H9 (cell line): ENCODE measurements at regions not wholly inside any gene's neighbourhood (a gene's known extent, or its start where the extent isn't known, plus 50 kb on each side); places are given as distances from the start of the nearest gene placed in this dataset.

ENCODE experiments used
- DNase-seq: peaks from one replicate; pipeline ENCODE4 v3.0.0-alpha.2; 2017
- H2AFZ ChIP-seq: one replicate; pipeline ENCODE4 v1.6.1; 2013; ENCODE audit warnings: mild to moderate bottlenecking, low read length, control low read depth, moderate library complexity
- H2AK5ac ChIP-seq: 2 replicates; pipeline ENCODE4 v1.6.1; 2013; ENCODE audit warnings: low read length, control low read depth, mixed read lengths; ENCODE audit not compliant: insufficient read length
- H2BK120ac ChIP-seq: one replicate; pipeline ENCODE4 v1.6.1; 2013; ENCODE audit warnings: low read depth, mild to moderate bottlenecking, low read length, control low read depth, inconsistent platforms; ENCODE audit not compliant: poor library complexity, severe bottlenecking
- H2BK12ac ChIP-seq: 2 replicates; pipeline ENCODE4 v1.6.1; 2013; ENCODE audit warnings: low read length, control low read depth, mixed read lengths, low read depth; ENCODE audit not compliant: insufficient read length
- H2BK15ac ChIP-seq: 2 replicates; pipeline ENCODE4 v1.6.1; 2013; ENCODE audit warnings: low read depth, low read length, control low read depth
- H2BK20ac ChIP-seq: one replicate; pipeline ENCODE4 v1.6.1; 2013; ENCODE audit warnings: low read depth, mild to moderate bottlenecking, low read length, control low read depth, inconsistent platforms; ENCODE audit not compliant: poor library complexity, severe bottlenecking
- H2BK5ac ChIP-seq: 2 replicates; pipeline ENCODE4 v1.6.1; 2013; ENCODE audit warnings: low read length, control low read depth, mixed read lengths; ENCODE audit not compliant: insufficient read length
- H3K14ac ChIP-seq: 2 replicates; pipeline ENCODE4 v1.6.1; 2013; ENCODE audit warnings: low read length, control low read depth; ENCODE audit not compliant: insufficient read depth
- H3K18ac ChIP-seq: 2 replicates; pipeline ENCODE4 v1.6.1; 2013; ENCODE audit warnings: low read depth, mild to moderate bottlenecking, mixed read lengths, low read length, control low read depth; ENCODE audit not compliant: insufficient read length
- H3K23ac ChIP-seq: 2 replicates; pipeline ENCODE4 v1.6.1; 2013; ENCODE audit warnings: low read length, control low read depth, mixed read lengths, low read depth; ENCODE audit not compliant: insufficient read length
- H3K23me2 ChIP-seq: 2 replicates; pipeline ENCODE4 v1.6.1; 2013; ENCODE audit warnings: low read depth, mild to moderate bottlenecking, mixed read lengths, low read length, control low read depth; ENCODE audit not compliant: insufficient read length, poor library complexity, severe bottlenecking
- H3K27ac ChIP-seq: 2 replicates; pipeline ENCODE4 v1.5.1; 2013; ENCODE audit warnings: low read length, control low read depth, mixed read lengths, low read depth; ENCODE audit not compliant: insufficient read length
- H3K27me3 ChIP-seq: 2 replicates; pipeline ENCODE4 v1.6.1; 2013; ENCODE audit warnings: low read length, control low read depth, inconsistent platforms; ENCODE audit not compliant: insufficient read depth
- H3K4ac ChIP-seq: 2 replicates; pipeline ENCODE4 v1.6.1; 2013; ENCODE audit warnings: low read depth, mild to moderate bottlenecking, control low read depth, inconsistent platforms, low read length, moderate library complexity
- H3K4me1 ChIP-seq: 2 replicates; pipeline ENCODE4 v1.6.1; 2013; ENCODE audit warnings: low read length, control low read depth, inconsistent platforms; ENCODE audit not compliant: insufficient read depth
- H3K4me2 ChIP-seq: 2 replicates; pipeline ENCODE4 v1.6.1; 2013; ENCODE audit warnings: low read length, control low read depth, mixed read lengths; ENCODE audit not compliant: insufficient read length, insufficient read depth
- H3K56ac ChIP-seq: 2 replicates; pipeline ENCODE4 v1.6.1; 2013; ENCODE audit warnings: low read depth, mild to moderate bottlenecking, mixed read lengths, low read length, control low read depth; ENCODE audit not compliant: insufficient read length
- H3K79me1 ChIP-seq: 2 replicates; pipeline ENCODE4 v1.6.1; 2013; ENCODE audit warnings: low read depth, mild to moderate bottlenecking, moderate library complexity, low read length, control low read depth, inconsistent platforms; ENCODE audit not compliant: insufficient read depth, poor library complexity, severe bottlenecking
- H3K79me2 ChIP-seq: 2 replicates; pipeline ENCODE4 v1.6.1; 2013; ENCODE audit warnings: low read length, control low read depth, inconsistent platforms; ENCODE audit not compliant: insufficient read depth
- H3K9ac ChIP-seq: 2 replicates; pipeline ENCODE4 v1.6.1; 2013; ENCODE audit warnings: low read length, control low read depth, mixed read lengths; ENCODE audit not compliant: insufficient read length; ENCODE audit errors: extremely low read depth
- H3K9me3 ChIP-seq: one replicate; pipeline ENCODE4 v1.6.1; 2013; ENCODE audit warnings: low read depth, low read length, inconsistent platforms; ENCODE audit not compliant: control insufficient read depth
- H3T11ph ChIP-seq: one replicate; pipeline ENCODE4 v1.6.1; 2013; ENCODE audit warnings: mild to moderate bottlenecking, low read length, control low read depth, inconsistent platforms
- H4K20me1 ChIP-seq: one replicate; pipeline ENCODE4 v1.6.1; 2013; ENCODE audit not compliant: control insufficient read depth, insufficient read length, insufficient read depth
- H4K5ac ChIP-seq: 2 replicates; pipeline ENCODE4 v1.6.1; 2013; ENCODE audit warnings: low read depth, mild to moderate bottlenecking, mixed read lengths, low read length, control low read depth; ENCODE audit not compliant: insufficient read length
- H4K8ac ChIP-seq: replicated peaks from 2 replicates; pipeline ENCODE4 v1.6.1; 2013; ENCODE audit warnings: low read length, control low read depth, mixed read lengths, low read depth; ENCODE audit not compliant: insufficient read length
- H4K91ac ChIP-seq: 2 replicates; pipeline ENCODE4 v1.6.1; 2013; ENCODE audit warnings: low read depth, mild to moderate bottlenecking, moderate library complexity, mixed read lengths, low read length, control low read depth; ENCODE audit not compliant: insufficient read length
- H3K27ac Mint-ChIP-seq, 3 experiments: 2 replicates in 2 of 3; 3 replicates in 1 of 3; pipeline ENCODE4 v1.8.0; 2020 to 2021; ENCODE audit warnings: mixed read lengths in 3 of 3, mild to moderate bottlenecking in 1 of 3, moderate library complexity in 1 of 3
- H3K27me3 Mint-ChIP-seq: 2 replicates; pipeline ENCODE4 v1.8.0; 2021; ENCODE audit warnings: low read depth, mild to moderate bottlenecking, moderate library complexity, mixed read lengths
- H3K36me3 Mint-ChIP-seq, 3 experiments: 2 replicates in 2 of 3; 3 replicates in 1 of 3; pipeline ENCODE4 v1.8.0; 2020 to 2021; ENCODE audit warnings: low read depth in 3 of 3, mixed read lengths in 3 of 3; ENCODE audit not compliant: insufficient read depth in 1 of 3
- H3K4me1 Mint-ChIP-seq, 2 experiments: 2 replicates each; pipeline ENCODE4 v1.8.0; 2020; ENCODE audit warnings: mixed read lengths in 2 of 2
- H3K4me3 Mint-ChIP-seq, 2 experiments: 2 replicates in 1 of 2; 3 replicates in 1 of 2; pipeline ENCODE4 v1.8.0; 2020 to 2021; ENCODE audit warnings: mild to moderate bottlenecking in 2 of 2, mixed read lengths in 2 of 2, moderate library complexity in 1 of 2
- H3K9me3 Mint-ChIP-seq, 2 experiments: 2 replicates in 1 of 2; 3 replicates in 1 of 2; pipeline ENCODE4 v1.8.0; 2020; ENCODE audit warnings: mild to moderate bottlenecking in 2 of 2, mixed read lengths in 2 of 2, moderate library complexity in 1 of 2
- WGBS: extraction: QIAGEN DNeasy Blood & Tissue Kit; methylation state at CpG from one replicate; pipeline ENCODE4 v1.1.7; 2013; ENCODE audit warnings: missing lambda C conversion rate, low lambda C conversion rate, mixed read lengths; ENCODE audit not compliant: insufficient read length; ENCODE audit errors: extremely low coverage; 5-methylcytosine and 5-hydroxymethylcytosine counted together
- TF ChIP-seq, protein P1 (sequence below): fragments of 200-600 bp; sonication (generic); conservative IDR thresholded peaks from 3 replicates; pipeline ENCODE4 v1.8.0; 2021; ENCODE audit warnings: antibody characterized with exemption, mild to moderate bottlenecking

GRCh38 chr1:218573925-218574324, 228.8 kb downstream of the TGFB2 start:
- Mint-ChIP-seq H3K4me1 (peaks cover 2 to 5% of the 10 kb centered on the region in 2 experiments; a peak in 3 of 4 replicates), H3K27ac (0 out of 7 replicates have a peak overlapping the region, but pooled peaks of 1 of the 3 experiments have one; percentile 10), H3K27me3 (no peaks in the 10 kb centered on the region), H3K4me3 (no peak overlapping the region), H3K36me3 (no peaks in the 10 kb centered on the region; a peak in 1 of 7 replicates), H3K9me3 (no peaks in the 10 kb centered on the region; a peak in 1 of 5 replicates)
- Histone ChIP-seq H3K56ac (no peak overlapping the region), H2BK120ac (no peak overlapping the region), H2BK12ac (no peak overlapping the region), H3K4ac (no peak overlapping the region), H4K5ac (no peak overlapping the region), H3K4me1 (no peaks in the 10 kb centered on the region), H4K8ac (no peak overlapping the region), H2AFZ (no peak overlapping the region), H2BK5ac (no peak overlapping the region), H3K4me2 (no peak overlapping the region), H4K91ac (no peak overlapping the region), H4K20me1 (no peaks in the 10 kb centered on the region), H2BK15ac (no peak overlapping the region), H2AK5ac (no peak overlapping the region), H3K18ac (no peak overlapping the region), H3K23ac (no peak overlapping the region), H3K9ac (no peak overlapping the region), H3K9me3 (no peaks in the 10 kb centered on the region), H3K27ac (no peak overlapping the region), H2BK20ac (no peak overlapping the region), H3K23me2 (no peaks in the 10 kb centered on the region), H3K79me2 (no peaks in the 10 kb centered on the region), H3T11ph (no peak overlapping the region), H3K14ac (no peak overlapping the region), H3K27me3 (no peaks in the 10 kb centered on the region), H3K79me1 (no peaks in the 10 kb centered on the region)
- no CpG with 5 or more reads among the region's 2 CpGs for WGBS
- no peak for DNase-seq
- TF ChIP-seq, protein P1, sequence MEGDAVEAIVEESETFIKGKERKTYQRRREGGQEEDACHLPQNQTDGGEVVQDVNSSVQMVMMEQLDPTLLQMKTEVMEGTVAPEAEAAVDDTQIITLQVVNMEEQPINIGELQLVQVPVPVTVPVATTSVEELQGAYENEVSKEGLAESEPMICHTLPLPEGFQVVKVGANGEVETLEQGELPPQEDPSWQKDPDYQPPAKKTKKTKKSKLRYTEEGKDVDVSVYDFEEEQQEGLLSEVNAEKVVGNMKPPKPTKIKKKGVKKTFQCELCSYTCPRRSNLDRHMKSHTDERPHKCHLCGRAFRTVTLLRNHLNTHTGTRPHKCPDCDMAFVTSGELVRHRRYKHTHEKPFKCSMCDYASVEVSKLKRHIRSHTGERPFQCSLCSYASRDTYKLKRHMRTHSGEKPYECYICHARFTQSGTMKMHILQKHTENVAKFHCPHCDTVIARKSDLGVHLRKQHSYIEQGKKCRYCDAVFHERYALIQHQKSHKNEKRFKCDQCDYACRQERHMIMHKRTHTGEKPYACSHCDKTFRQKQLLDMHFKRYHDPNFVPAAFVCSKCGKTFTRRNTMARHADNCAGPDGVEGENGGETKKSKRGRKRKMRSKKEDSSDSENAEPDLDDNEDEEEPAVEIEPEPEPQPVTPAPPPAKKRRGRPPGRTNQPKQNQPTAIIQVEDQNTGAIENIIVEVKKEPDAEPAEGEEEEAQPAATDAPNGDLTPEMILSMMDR = no peak
